NCI-H1092 treated with DMSO at 0.1 percent for 48 hours (cell line): ENCODE measurements at regions not wholly inside any gene's neighbourhood (a gene's known extent, or its start where the extent isn't known, plus 50 kb on each side); places are given as distances from the start of the nearest gene placed in this dataset.

Experiments
- DNase-seq: peaks from one replicate; lab custom pipeline; 2025; lab: John Stamatoyannopoulos, UW

DNA sequence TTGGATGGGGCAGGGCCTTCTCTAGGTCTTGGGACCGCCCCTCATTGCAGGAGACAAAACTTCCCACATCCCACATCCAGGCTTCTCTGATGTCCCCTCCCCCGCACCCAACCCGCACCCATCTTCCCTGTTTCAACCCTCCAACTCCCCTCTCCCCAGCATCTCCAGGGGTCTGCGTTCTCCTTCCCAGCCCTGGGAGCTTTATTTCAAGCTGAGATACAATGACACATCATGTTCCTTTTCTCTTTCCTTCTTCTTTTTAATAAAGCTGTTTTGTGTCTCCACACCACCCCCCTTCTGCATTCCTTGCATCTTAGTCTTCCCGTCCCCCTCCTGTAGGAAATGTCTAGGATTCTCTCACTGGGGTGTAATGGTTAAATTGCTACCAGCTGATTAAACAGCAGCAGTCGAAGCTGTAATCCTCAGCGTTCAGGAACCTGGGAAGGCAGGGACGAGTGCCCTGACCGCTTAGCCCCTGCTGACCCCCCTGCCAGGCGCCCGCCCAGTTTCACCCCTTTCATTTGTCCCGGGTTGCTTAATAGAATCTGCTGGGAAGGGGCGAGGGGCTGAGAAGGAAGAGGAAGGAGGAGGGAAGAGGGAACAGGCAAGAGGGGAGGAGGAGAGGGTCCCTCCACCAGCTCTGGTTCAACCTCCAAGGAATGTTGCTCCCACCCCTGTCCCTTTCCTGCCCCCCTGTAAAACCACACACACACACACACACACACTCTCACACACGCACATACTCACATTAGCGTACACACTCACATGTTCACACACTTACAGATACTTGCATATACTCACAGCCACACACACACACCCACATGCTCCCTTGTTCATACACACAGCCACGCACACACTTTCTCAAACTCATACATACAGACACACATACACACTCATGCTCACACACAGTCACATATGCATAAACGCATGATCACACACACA is 104.5 kb upstream of the MED13L start:
- DNase-seq: no peak

DNA sequence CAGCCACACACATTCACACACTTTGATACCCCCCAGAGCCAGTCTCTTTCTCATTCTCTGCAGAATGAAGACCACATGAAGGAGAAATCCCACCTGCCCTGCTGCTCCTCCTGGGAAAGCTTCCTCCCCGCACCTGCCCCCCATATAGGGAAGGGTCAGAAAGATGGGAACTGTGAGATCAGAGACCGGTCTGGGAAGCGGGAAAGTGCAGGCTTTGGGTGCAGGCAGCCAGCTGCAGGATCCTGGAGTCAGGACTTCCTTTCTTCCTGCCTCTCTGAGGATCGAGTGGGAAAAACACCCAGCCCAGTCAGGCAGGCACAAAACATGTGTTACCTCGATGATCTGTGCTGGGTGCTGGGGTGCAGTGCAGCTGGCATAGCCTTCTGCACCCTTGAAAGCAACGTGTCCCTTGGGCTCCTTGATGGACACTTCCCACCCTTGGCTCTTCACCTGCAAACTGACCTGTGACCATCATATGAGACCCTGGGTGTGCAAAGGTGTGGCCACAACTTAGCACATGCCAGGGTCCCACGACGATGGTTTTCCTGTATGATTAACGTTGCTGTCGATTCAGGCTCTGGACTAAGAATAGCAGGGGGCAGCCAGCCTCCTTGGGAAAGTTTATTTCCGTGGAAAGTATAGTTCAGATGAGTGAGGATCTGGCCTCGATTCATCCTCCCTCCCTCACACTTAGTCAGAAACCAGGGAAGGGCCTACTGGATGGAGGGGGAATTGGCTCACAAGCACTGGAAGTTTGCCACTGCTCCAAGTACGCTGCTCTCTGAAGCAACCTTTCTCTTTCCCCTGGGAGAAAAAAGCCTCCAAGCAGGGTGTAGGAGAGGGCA is 105.4 kb upstream of the MED13L start:
- DNase-seq: no peak

DNA sequence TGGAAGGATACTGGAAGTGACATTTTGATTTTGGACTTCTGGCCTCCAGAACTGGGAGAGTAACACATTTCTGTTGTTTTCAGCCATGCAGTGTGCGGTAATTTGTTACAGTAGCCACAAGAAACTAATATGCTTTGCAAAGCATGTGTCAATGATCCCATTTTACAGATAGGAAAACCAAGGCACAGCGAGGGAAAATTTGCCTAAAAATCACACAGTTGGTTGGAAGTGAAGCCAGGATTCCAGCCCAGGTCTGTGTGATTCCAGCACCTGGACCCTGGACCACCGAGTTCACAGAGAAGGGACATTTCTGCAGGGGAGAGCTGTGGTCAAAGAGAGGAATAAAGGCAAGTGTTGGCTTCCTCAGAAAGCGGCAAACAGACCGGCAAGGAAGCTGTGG is 106.7 kb upstream of the MED13L start:
- no peak for DNase-seq

DNA sequence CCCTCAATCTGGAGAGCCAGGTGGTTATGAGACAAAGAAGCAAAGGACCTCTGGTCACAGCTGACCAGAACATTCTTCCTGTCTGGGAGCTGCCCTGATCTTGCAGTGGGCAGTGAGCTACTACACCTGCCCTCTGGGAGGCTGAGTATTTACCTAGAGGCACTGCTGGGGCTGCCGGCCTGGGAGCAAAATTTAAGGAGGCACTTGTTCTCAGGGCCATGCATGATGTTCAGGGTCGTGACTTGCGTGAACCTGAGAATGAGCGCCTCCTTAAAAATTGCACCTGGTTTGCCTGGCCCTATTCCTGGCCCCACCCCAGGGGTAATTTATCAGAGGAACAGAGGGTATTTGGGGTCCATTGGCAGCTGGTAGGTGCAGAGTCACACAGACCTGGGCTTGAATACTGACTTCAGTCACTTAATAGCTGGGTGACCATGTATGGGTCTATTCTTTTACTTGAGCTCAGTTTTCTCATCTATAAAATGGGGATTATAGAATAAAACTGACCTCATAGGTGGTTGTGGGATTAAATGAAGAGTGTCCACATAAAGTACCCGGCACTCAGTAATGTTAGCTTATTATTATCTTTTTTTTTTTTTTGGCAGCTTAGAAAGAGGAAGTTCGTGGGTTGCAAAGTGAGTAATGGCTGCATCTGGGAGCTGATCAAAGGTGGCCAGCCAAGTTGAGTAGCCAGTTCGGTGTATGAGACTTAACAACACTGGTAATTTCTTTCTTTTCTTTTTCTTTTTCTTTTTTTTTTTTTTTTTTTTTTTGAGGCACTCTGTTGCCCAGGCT is 107.4 kb upstream of the MED13L start:
- no peak for DNase-seq

DNA sequence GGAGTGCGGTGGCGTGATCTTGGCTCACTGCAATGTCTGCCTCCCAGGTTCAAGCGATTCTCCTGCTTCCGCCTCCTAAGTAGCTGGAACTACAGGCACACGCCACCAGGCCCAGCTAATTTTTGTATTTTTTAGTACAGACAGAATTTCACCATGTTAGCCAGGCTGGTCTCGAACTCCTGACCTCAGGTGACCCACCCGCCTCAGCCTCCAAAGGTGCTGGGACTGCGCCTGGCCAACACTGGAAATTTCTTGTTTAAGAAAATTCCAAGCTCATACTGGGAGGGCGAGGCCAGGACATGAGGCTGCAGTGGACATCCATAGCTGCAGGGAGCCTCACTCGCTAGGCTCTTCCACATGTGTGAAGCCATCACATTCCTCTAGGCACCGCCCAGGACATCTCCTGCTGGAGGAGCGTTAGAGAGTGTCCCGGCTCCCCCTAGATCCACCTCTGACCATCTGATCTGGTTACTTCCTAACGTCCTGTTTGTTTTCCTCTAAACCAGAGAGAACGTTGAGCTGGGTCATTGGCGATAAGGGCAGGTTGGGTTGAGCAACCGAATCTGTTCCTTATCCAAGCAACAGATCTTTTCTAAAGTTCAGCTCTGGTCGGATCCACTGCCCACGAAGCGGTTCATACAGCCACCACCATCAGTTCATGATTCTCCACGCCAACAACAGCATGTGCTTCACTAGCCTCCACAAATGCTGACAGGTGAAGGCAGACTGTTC is 108.2 kb upstream of the MED13L start:
- DNase-seq: no peak

DNA sequence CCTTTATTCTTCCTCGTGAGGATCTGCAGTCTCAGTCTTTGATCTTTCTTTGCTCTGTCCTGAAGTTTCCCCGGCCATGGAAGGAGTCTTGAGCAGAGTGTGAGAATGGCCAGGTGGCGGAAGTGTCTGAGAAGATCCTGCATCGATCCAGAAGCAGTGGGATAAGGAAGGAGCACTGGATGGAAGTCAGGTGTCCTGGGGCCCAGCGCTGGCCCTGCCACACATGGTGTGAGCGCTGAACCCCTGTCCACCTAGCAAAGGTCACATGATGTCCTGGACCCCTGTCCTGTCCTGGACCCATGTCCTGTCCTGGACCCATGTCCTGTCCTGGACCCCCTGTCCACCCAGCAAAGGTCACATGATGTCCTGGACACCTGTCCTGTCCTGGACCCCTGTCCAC is 111.8 kb upstream of the MED13L start:
- no peak for DNase-seq

DNA sequence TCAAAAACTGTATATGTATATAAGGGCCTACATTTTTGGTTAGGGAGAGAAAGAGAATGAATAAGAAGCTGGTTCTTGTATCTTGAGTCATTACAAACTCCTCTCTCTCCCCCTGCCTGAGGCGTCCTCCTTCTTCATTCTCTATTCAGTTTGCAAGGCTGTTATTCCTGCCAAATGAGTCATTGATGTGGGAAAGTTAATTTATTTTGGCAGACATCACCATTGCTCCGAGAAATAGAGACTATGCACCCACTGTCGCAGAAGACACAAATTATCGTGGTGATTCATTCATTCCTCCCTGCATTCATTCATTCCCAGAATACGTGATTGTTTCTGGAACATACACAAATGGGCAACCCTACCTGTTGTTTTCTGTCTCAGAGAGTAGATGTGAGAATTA is 112.5 kb upstream of the MED13L start:
- DNase-seq: no peak

DNA sequence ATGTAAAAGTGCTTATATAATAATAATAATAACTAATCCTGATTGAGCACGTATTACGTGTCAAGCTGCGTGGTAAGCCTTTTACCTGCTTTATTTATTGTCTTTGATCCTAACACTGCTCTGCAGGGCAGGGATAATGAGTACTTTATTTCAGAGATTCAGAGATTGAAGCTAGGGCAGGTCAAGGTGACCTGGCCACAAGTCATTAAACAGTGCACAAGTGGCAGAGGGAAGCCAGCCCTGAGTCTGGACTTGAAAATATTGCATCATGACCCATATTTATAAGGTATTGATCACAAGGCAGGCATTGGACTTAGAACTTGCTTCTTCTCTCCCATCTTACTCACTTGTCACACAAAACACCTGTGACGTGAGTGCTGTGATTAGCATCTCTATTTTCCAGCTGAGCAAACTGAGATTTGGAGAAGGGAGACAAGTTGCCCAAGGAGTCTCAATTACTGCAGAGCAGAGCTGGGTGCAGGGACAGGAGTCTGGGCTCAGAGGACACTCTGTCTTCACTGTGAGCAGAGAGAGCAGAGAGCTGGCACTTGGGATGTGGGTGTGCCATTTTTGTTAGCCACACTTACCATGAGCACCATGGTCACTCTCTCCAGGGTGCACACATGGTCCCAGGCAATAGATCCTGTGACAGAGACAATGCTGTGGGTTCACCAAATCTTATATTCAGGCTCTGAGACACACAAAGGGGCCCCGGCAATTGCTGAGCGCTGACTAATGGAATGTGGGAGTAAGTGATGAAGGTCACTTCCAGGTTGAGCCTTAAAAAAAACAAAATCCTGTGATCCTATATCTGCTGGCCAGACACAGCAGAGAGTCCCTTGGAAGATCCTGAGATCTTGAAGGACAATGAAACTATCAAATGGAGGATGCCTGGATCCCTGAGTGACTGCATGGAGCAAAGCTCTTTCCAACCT is 113.2 kb upstream of the MED13L start:
- DNase-seq: no peak

DNA sequence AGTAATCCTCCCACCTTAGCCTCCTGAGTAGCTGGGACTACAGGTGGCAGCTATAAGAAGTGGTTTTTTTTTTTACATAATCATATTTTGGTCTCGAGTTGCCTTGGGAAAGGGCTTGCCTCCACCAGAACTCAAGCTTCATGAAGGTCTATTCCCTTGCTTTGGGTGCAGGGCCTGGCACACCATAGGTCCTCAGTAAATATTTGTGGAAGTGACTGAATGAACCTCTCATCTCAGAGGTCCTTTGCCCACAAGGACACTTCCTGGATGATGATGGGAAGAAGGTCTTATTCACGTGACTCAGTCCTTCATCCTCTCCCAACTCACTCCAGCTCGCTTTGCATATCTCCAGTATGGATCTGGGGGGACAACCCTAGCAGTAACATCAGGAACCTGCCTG is 114.0 kb upstream of the MED13L start:
- no peak for DNase-seq

DNA sequence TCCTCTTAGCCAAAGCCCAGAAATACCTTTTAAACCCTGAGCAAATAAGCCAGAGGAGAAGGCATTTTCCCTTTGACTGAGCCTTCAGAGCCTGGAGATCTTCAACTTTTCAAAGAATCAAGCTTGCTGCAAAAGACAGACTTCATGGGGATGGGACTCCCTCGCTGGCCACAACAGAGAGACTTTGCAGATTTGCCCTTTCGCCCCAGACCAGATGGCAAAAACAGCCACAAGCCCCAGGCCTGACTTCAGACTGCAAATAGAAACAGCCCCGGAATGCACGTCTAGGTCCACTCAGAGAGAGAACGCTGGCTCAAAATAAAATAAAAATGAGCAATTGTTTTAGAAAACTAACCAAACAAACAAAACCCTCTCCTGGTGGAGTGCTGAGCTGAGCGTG is 114.6 kb upstream of the MED13L start:
- DNase-seq: no peak

DNA sequence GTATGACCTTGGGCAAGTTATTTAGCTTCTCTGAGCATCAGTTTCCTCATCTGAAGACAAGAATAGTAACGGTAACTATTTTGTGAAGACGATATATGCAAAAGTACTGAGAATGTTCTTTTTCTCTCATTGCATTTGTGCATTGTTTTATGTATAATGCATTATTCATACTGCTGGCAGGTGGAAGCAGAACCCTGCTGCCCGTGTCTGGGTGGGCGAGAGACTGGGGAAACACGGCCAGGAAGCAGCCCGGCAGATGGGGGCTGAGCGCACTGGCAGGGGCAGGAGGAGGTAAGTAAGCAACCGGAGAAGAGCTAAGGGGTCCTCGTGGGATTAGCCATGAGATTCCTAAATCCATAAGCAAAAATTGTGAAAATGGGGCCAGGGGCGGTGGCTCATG is 115.8 kb upstream of the MED13L start:
- DNase-seq: no peak

DNA sequence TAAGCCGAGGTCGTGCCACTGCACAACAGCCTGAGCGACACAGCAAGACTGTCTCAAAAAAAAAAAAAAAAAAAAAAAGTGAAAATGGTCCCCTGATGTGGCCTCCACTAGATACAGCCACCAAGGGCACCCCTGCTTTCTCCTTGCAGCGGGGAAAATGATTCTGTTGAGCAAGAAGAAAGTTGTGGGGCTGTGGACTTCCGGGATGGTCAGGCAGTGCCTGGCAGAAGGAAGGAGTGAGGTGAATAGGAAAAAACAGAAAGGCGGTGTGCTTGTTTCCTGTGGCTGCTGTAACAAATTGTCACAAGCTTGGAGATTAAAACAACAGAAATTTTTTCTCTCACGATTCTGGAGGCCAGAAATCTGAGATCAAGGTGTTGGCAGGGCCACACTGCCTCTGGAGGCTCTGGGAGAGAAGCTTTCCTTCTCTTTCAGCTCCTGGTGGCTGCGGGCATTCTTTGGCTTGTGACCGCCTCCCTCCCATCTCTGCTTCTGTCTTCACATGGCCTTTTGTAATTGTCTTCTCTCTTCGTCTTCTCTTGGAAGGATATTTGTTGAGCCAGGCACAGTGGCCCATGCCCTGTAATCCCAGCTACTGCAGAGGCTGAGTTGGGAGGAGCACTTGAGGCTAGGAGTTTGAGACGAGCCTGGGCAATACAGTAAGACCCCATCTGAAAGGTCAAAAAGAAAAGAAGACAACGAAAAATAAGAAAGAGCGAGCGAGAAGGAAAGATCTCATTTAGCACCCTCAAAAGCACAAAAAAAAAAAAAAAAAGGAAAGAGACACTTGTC is 116.6 kb upstream of the MED13L start:
- DNase-seq: no peak

DNA sequence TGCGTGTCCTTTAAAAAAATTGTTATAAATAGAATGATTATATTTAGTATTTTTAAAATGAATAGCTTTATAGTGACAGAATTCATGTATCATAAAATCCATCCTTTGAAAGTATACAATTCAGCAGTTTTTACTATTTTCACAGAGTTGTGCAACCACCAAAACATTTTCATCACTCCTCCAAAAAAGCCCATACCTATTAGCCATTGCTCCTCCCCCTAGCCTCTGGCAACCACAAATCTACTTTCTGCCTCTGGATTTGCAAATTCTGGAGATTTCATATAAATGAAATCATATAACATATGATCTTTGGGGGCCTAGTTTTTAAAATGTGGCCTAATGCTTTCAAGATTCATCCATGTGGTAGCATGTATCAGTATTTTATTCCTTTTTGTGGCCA is 117.9 kb upstream of the MED13L start:
- DNase-seq: no peak

DNA sequence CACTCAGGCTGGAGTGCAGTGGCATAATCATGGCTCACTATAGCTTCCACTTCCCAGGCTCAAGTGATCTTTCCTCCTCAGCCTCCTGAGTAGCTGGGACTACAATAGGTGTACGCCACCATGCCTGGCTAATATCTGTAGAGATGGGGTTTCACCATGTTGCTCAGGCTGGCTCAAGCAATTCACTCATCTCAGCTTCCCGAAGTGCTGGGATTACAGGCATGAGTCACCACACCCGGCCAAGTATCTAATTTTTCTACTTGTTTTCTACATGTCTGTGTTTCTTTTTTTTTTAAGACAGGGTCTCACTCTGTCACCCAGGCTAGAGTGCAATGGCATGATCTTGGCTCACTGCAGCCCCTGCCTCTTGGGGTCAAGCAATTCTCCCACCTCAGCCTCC is 119.7 kb upstream of the MED13L start:
- DNase-seq: no peak

DNA sequence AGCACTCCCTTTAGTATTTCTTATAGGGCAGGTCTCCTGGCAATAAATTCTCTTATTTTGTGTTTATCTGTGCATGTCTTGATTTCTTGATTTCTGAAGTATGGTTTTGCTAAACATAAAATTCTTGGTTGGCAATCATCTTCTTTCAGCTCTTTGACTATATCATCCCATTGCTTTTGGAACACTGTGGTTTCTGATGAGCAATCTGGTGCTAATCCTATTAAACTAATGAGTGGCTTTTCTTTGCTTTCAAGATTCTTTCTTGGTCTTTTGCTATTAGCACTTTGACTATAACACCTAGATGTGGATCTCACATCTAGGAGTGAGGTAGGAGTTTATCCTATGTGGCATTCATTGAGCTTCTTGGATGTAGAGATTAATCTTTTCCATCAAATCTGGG is 120.7 kb upstream of the MED13L start:
- DNase-seq: no peak

DNA sequence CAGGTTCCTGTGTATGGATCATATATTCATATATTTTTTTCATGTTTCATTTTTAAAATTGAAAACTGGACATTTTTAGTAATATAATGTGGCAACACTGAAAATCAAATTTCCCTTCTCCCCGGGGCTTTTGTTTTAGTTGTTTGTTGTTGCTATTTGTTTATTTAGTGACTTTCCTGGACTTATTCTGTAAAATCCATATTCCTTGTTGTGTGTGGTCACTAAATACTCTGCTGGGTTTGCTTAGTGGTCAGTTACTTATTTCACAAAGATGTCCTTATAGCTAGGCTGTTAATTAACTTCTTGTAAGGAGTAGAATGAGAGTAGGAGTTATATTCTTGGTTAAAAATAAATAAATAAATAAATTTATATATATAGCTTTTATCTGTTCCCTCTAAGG is 121.6 kb upstream of the MED13L start:
- no peak for DNase-seq

DNA sequence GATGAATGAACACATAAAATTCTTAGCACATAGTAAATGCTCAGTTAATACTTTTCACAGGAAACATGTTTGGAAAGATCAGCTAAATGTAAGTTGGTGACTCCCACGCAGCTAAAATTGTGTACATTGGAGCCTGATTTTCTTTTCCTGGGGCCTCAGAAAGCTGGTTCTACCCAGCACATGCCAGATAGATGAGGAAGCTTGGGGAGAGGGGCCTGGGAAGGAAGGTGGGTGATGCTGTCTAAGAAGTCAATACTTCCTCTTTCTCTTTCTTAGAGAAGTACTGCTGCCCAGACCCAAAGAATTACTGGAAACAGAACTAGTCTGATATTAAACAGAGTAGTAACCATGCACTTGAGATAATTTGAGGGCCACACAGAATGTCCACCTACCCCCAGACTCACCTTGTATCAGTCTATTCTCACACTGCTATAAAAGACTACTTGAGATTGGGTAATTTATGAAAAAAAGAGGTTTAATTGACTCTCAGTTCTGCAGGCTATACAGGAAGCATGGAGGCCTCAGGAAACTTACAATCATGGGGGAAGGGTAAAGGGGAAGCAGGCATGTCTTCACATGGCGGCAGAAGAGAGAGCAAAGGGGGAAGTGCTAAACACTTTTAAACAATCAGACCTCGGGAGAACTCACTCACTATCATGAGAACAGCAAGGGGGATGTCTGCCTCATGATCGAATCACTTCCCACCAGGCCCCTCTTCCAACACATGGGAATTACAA is 123.3 kb upstream of the MED13L start:
- DNase-seq: no peak

DNA sequence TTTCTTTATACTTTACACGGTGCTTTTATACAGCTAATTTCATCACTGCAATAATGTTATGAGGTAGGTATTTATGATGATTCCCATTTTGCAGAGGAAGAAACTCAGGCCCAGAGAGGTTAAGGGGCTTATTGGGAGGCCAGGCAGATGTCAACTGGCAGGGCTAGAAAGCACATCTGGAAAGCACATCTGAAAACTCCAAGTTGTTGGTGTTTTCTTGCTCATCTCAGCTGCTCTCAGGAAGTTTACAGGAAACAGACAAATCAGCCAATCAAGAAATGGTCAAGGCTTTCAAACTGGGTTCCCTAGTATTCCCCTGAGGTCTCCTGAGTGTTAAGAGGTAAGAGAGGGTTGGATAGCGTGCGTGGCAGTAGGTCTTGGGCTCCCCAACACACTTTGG is 124.1 kb upstream of the MED13L start:
- DNase-seq: no peak
